Common myeloid progenitor, CD34-positive (primary cell): ENCODE measurements at regions not wholly inside any gene's neighbourhood (a gene's known extent, or its start where the extent isn't known, plus 50 kb on each side); places are given as distances from the start of the nearest gene placed in this dataset.

Experiments
- CTCF ChIA-PET: fragments of 350-600 bp; sonication (Branson Sonifier 250); formaldehyde crosslinking; loops from one replicate; lab custom pipeline; 2021; ENCODE audit warnings: antibody characterized with exemption; lab: Charles Lee
- POLR2A ChIA-PET: fragments of 350-600 bp; sonication (Branson Sonifier 250); formaldehyde crosslinking; loops from one replicate; lab custom pipeline; 2021; ENCODE audit warnings: antibody characterized with exemption; lab: Charles Lee
- DNase-seq, 3 donors: peaks; one replicate each; pipeline versions ENCODE4 v3.0.0 to v3.0.0-alpha.2; 2013
- H3K27ac ChIP-seq, 2 experiments: 1 replicate in 1 of 2; 2 replicates in 1 of 2; pipeline ENCODE4 v1.7.0; 2013; ENCODE audit warnings: inconsistent platforms in 2 of 2, low read length in 2 of 2, mild to moderate bottlenecking in 2 of 2, low read depth in 1 of 2, moderate library complexity in 1 of 2; ENCODE audit not compliant: severe bottlenecking in 2 of 2, insufficient read depth in 1 of 2, poor library complexity in 1 of 2
- H3K27me3 ChIP-seq, 5 experiments: replicated peaks in 2 of 5; 1 replicate in 3 of 5; 2 replicates in 2 of 5; pipeline versions ENCODE4 v1.6.1 to v1.7.0; 2013; ENCODE audit warnings: low read length in 4 of 5, mild to moderate bottlenecking in 2 of 5, moderate library complexity in 2 of 5, inconsistent platforms in 1 of 5; ENCODE audit not compliant: insufficient read depth in 5 of 5, control insufficient read depth in 4 of 5
- H3K36me3 ChIP-seq, 4 experiments: 1 replicate in 2 of 4; 2 replicates in 2 of 4; pipeline versions ENCODE4 v1.6.1 to v1.7.0; 2013; ENCODE audit warnings: low read length in 3 of 4, control low read depth in 1 of 4, mild to moderate bottlenecking in 1 of 4; ENCODE audit not compliant: control insufficient read depth in 4 of 4, insufficient read depth in 4 of 4
- H3K4me1 ChIP-seq, 4 experiments: 1 replicate in 3 of 4; 2 replicates in 1 of 4; pipeline versions ENCODE4 v1.6.1 to v1.7.1; 2013; ENCODE audit warnings: low read length in 3 of 4, mild to moderate bottlenecking in 3 of 4, control low read depth in 1 of 4, inconsistent platforms in 1 of 4, moderate library complexity in 1 of 4; ENCODE audit not compliant: control insufficient read depth in 4 of 4, insufficient read depth in 4 of 4; ENCODE audit errors: control extremely low read depth in 1 of 4
- H3K4me3 ChIP-seq, 7 experiments: 1 replicate in 4 of 7; 2 replicates in 3 of 7; pipeline versions ENCODE4 v1.5.1 to v1.7.0; 2013; ENCODE audit warnings: mild to moderate bottlenecking in 7 of 7, low read length in 6 of 7, moderate library complexity in 6 of 7, inconsistent platforms in 2 of 7, low read depth in 2 of 7, control low read depth in 1 of 7; ENCODE audit not compliant: insufficient read depth in 4 of 7, control insufficient read depth in 1 of 7; ENCODE audit errors: extremely low read depth in 1 of 7
- H3K9me3 ChIP-seq, 5 experiments: 1 replicate in 4 of 5; 2 replicates in 1 of 5; pipeline versions ENCODE4 v1.6.1 to v1.7.1; 2013; ENCODE audit warnings: low read length in 4 of 5, mild to moderate bottlenecking in 2 of 5, inconsistent platforms in 1 of 5, low read depth in 1 of 5, moderate library complexity in 1 of 5; ENCODE audit not compliant: control insufficient read depth in 4 of 5, insufficient read depth in 2 of 5; ENCODE audit errors: control extremely low read depth in 1 of 5
- WGBS: methylation state at CpG from one replicate; pipeline ENCODE4 v1.1.5; 2013; ENCODE audit not compliant: insufficient coverage; 5-methylcytosine and 5-hydroxymethylcytosine counted together

GRCh38 chr13:60974296-60974695 is 441.4 kb downstream of the PCDH20 start:
- 27% methylated on average over 1 of the region's 1 CpG for WGBS
- no peak overlapping the region for H3K4me3 ChIP-seq
- POLR2A ChIA-PET = no interaction called here
- no peaks in the 10 kb centered on the region for H3K36me3 ChIP-seq
- no peaks in the 10 kb centered on the region for H3K27me3 ChIP-seq
- H3K9me3 ChIP-seq = no peaks in the 10 kb centered on the region
- no peak overlapping the region for H3K27ac ChIP-seq
- CTCF ChIA-PET = no interaction called here
- H3K4me1 ChIP-seq = no peaks in the 10 kb centered on the region
- no peak for DNase-seq

- no peaks in the 10 kb centered on the region for H3K36me3 ChIP-seq
- ChIA-PET CTCF (no interaction called here), POLR2A (no interaction called here)
- H3K4me3 ChIP-seq = no peak overlapping the region
- no peak for DNase-seq
- H3K4me1 ChIP-seq = no peaks in the 10 kb centered on the region
- no peaks in the 10 kb centered on the region for H3K9me3 ChIP-seq
- no peaks in the 10 kb centered on the region for H3K27me3 ChIP-seq
- WGBS = no CpG with 5 or more reads among the region's 6 CpGs
- H3K27ac ChIP-seq = no peak overlapping the region
These were observed 442.1 kb downstream of the PCDH20 start for GRCh38 chr13:60973529-60973928.

- WGBS = 83% methylated on average over 4 of the region's 4 CpGs
- H3K27ac ChIP-seq = no peak overlapping the region
These were observed 444.9 kb downstream of the PCDH20 start for GRCh38 chr13:60970736-60971135.

GRCh38 chr13:60969656-60970055 is 446.0 kb downstream of the PCDH20 start:
- WGBS = 83% methylated on average over 1 of the region's 2 CpGs
- H3K4me1 ChIP-seq = no peaks in the 10 kb centered on the region
- no peaks in the 10 kb centered on the region for H3K36me3 ChIP-seq
- no peak overlapping the region for H3K27ac ChIP-seq
- no peak overlapping the region for H3K4me3 ChIP-seq
- H3K27me3 ChIP-seq = no peaks in the 10 kb centered on the region
- CTCF ChIA-PET = no interaction called here
- DNase-seq = no peak
- H3K9me3 ChIP-seq = no peaks in the 10 kb centered on the region
- POLR2A ChIA-PET = no interaction called here

More at GRCh38 chr13:60970736-60971135, 444.9 kb downstream of the PCDH20 start:
- Histone ChIP-seq H3K27me3 (no peaks in the 10 kb centered on the region), H3K4me1 (no peaks in the 10 kb centered on the region), H3K4me3 (no peak overlapping the region), H3K9me3 (no peaks in the 10 kb centered on the region), H3K36me3 (no peaks in the 10 kb centered on the region)
- no peak for DNase-seq
- ChIA-PET CTCF (no interaction called here), POLR2A (no interaction called here)

GRCh38 chr13:60959427-60959826 is 456.2 kb downstream of the PCDH20 start:
- Histone ChIP-seq H3K36me3 (no peaks in the 10 kb centered on the region), H3K4me1 (no peaks in the 10 kb centered on the region), H3K9me3 (no peaks in the 10 kb centered on the region), H3K4me3 (no peak overlapping the region), H3K27me3 (no peaks in the 10 kb centered on the region), H3K27ac (no peak overlapping the region)
- 83% methylated on average over 1 of the region's 2 CpGs for WGBS
- no peak for DNase-seq
- CTCF ChIA-PET = no interaction called here
- POLR2A ChIA-PET = no interaction called here

GRCh38 chr13:60957816-60958215 is 457.8 kb downstream of the PCDH20 start:
- POLR2A ChIA-PET = no interaction called here
- DNase-seq = peak in 2 of 3 donors; percentile 1
- no CpG with 5 or more reads among the region's 1 CpG for WGBS
- H3K4me1 ChIP-seq = no peaks in the 10 kb centered on the region
- CTCF ChIA-PET = no interaction called here
- H3K27ac ChIP-seq = no peak overlapping the region
- H3K9me3 ChIP-seq = no peaks in the 10 kb centered on the region
- no peaks in the 10 kb centered on the region for H3K27me3 ChIP-seq
- H3K4me3 ChIP-seq = no peak overlapping the region
- H3K36me3 ChIP-seq = no peaks in the 10 kb centered on the region

GRCh38 chr13:60945396-60945795 is 470.3 kb downstream of the PCDH20 start:
- Histone ChIP-seq H3K4me3 (no peak overlapping the region), H3K27ac (no peak overlapping the region), H3K36me3 (no peaks in the 10 kb centered on the region), H3K9me3 (peaks cover 0 to 2% (median 0%) of the 10 kb centered on the region in 5 experiments), H3K27me3 (no peaks in the 10 kb centered on the region), H3K4me1 (no peaks in the 10 kb centered on the region)
- POLR2A ChIA-PET = no interaction called here
- CTCF ChIA-PET = no interaction called here
- no peak for DNase-seq
- WGBS = 79% methylated on average over 1 of the region's 1 CpG
